HEK293 (cell line): ENCODE measurements at regions not wholly inside any gene's neighbourhood (a gene's known extent, or its start where the extent isn't known, plus 50 kb on each side); places are given as distances from the start of the nearest gene placed in this dataset.

Experiments
- CTCF ChIA-PET: fragments of 350-600 bp; formaldehyde crosslinking; extraction: SDS; loops from one replicate; lab custom pipeline; 2021; ENCODE audit warnings: antibody characterized with exemption; lab: Yijun Ruan, JAX
- POLR2A ChIA-PET: fragments of 300-600 bp; formaldehyde crosslinking; extraction: SDS; loops from one replicate; lab custom pipeline; 2020; ENCODE audit warnings: antibody characterized with exemption, inconsistent platforms; lab: Yijun Ruan, JAX
- H3K27ac ChIP-seq: fragments of 200-500 bp; sonication (Bioruptor generic); 2 replicates; pipeline ENCODE4 v1.5.1; 2014; ENCODE audit warnings: low read depth, low read length, control low read depth, inconsistent platforms; ENCODE audit errors: extremely low read depth
- H3K36me3 ChIP-seq, 2 experiments: fragments of 200-500 bp in 1 of 2; sonication (Bioruptor generic) in 1 of 2; 1 replicate in 1 of 2; 2 replicates in 1 of 2; pipeline ENCODE4 v1.5.1; 2014 to 2017; ENCODE audit warnings: inconsistent platforms in 2 of 2, low read length in 2 of 2; ENCODE audit not compliant: control insufficient read depth in 2 of 2, insufficient read depth in 1 of 2
- H3K4me1 ChIP-seq: fragments of 200-500 bp; sonication (Bioruptor generic); 2 replicates; pipeline ENCODE4 v1.5.1; 2014; ENCODE audit warnings: mild to moderate bottlenecking, low read length, inconsistent platforms; ENCODE audit not compliant: control insufficient read depth, insufficient read depth
- H3K4me3 ChIP-seq: 2 replicates; pipeline ENCODE4 v1.5.1; 2011; ENCODE audit warnings: low read depth, mild to moderate bottlenecking, control low read depth, low read length, moderate library complexity
- H3K9me3 ChIP-seq: fragments of 200-500 bp; sonication (Bioruptor generic); 2 replicates; pipeline ENCODE4 v1.5.1; 2014; ENCODE audit warnings: low read depth, low read length, inconsistent platforms; ENCODE audit not compliant: control insufficient read depth, insufficient read depth
- GFI1B ChIP-seq: fragments of 450-650 bp; formaldehyde crosslinking; IDR thresholded peaks from 2 replicates; pipeline ENCODE4 v1.5.1; 2016; ENCODE audit warnings: missing biosample characterization, missing genetic modification characterization
- GLIS2 ChIP-seq: fragments of 450-650 bp; formaldehyde crosslinking; IDR thresholded peaks from 2 replicates; pipeline ENCODE4 v1.5.1; 2016; ENCODE audit warnings: missing biosample characterization, missing genetic modification characterization
- HOXC10 ChIP-seq: sonication (generic); formaldehyde crosslinking; IDR thresholded peaks from 2 replicates; pipeline ENCODE4 v1.8.1; 2023; ENCODE audit warnings: mild to moderate bottlenecking, missing genetic modification reagents
- REST ChIP-seq: fragments of 450-650 bp; formaldehyde crosslinking; IDR thresholded peaks from 2 replicates; pipeline ENCODE4 v1.5.1; 2016; ENCODE audit warnings: missing biosample characterization, missing genetic modification characterization
- ZFHX2 ChIP-seq: fragments of 450-650 bp; formaldehyde crosslinking; conservative IDR thresholded peaks from 2 replicates; pipeline ENCODE4 v1.5.1; 2016; ENCODE audit warnings: missing biosample characterization, missing genetic modification characterization
- ZFP3 ChIP-seq: fragments of 450-650 bp; formaldehyde crosslinking; IDR thresholded peaks from 2 replicates; pipeline ENCODE4 v1.5.1; 2016; ENCODE audit warnings: low read depth, missing biosample characterization, missing genetic modification characterization
- ZIC2 ChIP-seq: fragments of 450-650 bp; formaldehyde crosslinking; IDR thresholded peaks from 2 replicates; pipeline ENCODE4 v1.5.1; 2016; ENCODE audit warnings: missing biosample characterization, missing genetic modification characterization
- ZNF114 ChIP-seq: fragments of 450-650 bp; formaldehyde crosslinking; IDR thresholded peaks from 2 replicates; pipeline ENCODE4 v1.5.0; 2017; ENCODE audit warnings: missing biosample characterization, missing genetic modification characterization
- ZNF146 ChIP-seq: fragments of 450-650 bp; formaldehyde crosslinking; IDR thresholded peaks from 2 replicates; pipeline ENCODE4 v1.5.1; 2016; ENCODE audit warnings: missing biosample characterization, missing genetic modification characterization
- ZNF184 ChIP-seq: fragments of 450-650 bp; IDR thresholded peaks from 2 replicates; pipeline ENCODE4 v1.5.1; 2018; ENCODE audit warnings: missing biosample characterization, mild to moderate bottlenecking, missing genetic modification characterization
- ZNF521 ChIP-seq: fragments of 450-650 bp; formaldehyde crosslinking; IDR thresholded peaks from 2 replicates; pipeline ENCODE4 v1.5.1; 2017; ENCODE audit warnings: missing biosample characterization, mild to moderate bottlenecking, missing genetic modification characterization
- ZNF560 ChIP-seq: fragments of 450-650 bp; formaldehyde crosslinking; IDR thresholded peaks from 2 replicates; pipeline ENCODE4 v1.5.1; 2017; ENCODE audit warnings: missing biosample characterization, missing genetic modification characterization, borderline replicate concordance
- ZNF623 ChIP-seq: fragments of 450-650 bp; formaldehyde crosslinking; IDR thresholded peaks from 2 replicates; pipeline ENCODE4 v1.5.1; 2016; ENCODE audit warnings: missing biosample characterization, missing genetic modification characterization
- ZNF768 ChIP-seq: fragments of 450-650 bp; formaldehyde crosslinking; IDR thresholded peaks from 2 replicates; pipeline ENCODE4 v1.5.1; 2018; ENCODE audit warnings: missing biosample characterization, mild to moderate bottlenecking, missing genetic modification characterization
- TF ChIP-seq, protein P1 (sequence below): fragments of 450-650 bp; formaldehyde crosslinking; IDR thresholded peaks from 2 replicates; pipeline ENCODE4 v1.5.1; 2017; ENCODE audit warnings: missing biosample characterization, mild to moderate bottlenecking, missing genetic modification characterization, moderate library complexity

DNA sequence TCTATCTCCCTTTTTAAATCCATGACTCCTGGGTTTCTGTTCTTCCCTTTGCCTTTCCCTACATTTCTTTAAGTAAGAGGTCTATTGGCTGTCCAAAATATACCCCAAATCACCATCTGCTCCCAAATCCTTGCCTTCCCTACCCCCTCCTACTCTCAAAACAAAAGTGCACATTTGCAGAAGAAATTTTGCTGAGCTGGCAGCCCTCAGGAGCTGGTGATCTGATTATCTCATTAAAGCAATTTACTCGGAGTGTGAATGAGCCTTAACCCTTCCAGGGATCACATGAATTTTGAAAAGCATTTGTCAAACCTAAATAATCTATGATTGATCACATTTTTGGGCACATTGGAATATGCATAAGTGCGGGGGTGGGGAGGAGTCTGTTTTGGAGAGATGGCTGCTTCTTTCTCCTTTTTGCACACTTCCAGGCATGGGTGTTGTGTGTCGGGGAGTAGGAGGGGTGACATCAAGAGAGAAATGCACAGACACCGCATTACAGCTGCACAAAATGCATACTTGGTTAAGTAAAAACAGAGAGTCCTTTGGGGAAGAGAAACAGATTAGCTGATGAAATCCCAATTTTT, 892.6 kb downstream of the TUSC7 start:
- POLR2A ChIA-PET = no interaction called here
- no peaks in the 10 kb centered on the region for H3K36me3 ChIP-seq
- TF ChIP-seq ZNF146 = no peak
- peaks cover 4% of the 10 kb centered on the region; the same call in 1 of the 2 replicates for H3K4me1 ChIP-seq
- no peak overlapping the region for H3K27ac ChIP-seq
- H3K9me3 ChIP-seq = no peaks in the 10 kb centered on the region
- no peak overlapping the region for H3K4me3 ChIP-seq
- CTCF ChIA-PET = no interaction called here

- Histone ChIP-seq H3K4me1 (peaks cover 4% of the 10 kb centered on the region; the same call in 1 of the 2 replicates), H3K4me3 (no peak overlapping the region), H3K36me3 (no peaks in the 10 kb centered on the region), H3K9me3 (no peaks in the 10 kb centered on the region), H3K27ac (no peak overlapping the region)
- ChIA-PET CTCF (no interaction called here), POLR2A (no interaction called here)
- no peak for TF ChIP-seq GLIS2
- TF ChIP-seq ZNF521 (tag by site-specific recombination) = no peak
- no peak for TF ChIP-seq HOXC10 (CRISPR knock-in tag)
- TF ChIP-seq ZNF184 = no peak
- no peak for TF ChIP-seq GFI1B
Observed at GRCh38 chr3:117603097-117603496, 893.5 kb downstream of the TUSC7 start.

- POLR2A ChIA-PET = no interaction called here
- Histone ChIP-seq H3K4me1 (peaks cover 10% of the 10 kb centered on the region), H3K9me3 (no peaks in the 10 kb centered on the region), H3K36me3 (no peaks in the 10 kb centered on the region), H3K4me3 (no peak overlapping the region), H3K27ac (no peak overlapping the region)
- TF ChIP-seq ZNF768 (tag by site-specific recombination) = 0 out of 2 replicates have a peak, but pooled peaks have one; percentile 4
- no peak for TF ChIP-seq ZNF114 (tag by site-specific recombination)
- TF ChIP-seq ZNF623 (tag by site-specific recombination) = no peak
- no peak for TF ChIP-seq ZIC2 (tag by site-specific recombination)
- TF ChIP-seq, protein P1, sequence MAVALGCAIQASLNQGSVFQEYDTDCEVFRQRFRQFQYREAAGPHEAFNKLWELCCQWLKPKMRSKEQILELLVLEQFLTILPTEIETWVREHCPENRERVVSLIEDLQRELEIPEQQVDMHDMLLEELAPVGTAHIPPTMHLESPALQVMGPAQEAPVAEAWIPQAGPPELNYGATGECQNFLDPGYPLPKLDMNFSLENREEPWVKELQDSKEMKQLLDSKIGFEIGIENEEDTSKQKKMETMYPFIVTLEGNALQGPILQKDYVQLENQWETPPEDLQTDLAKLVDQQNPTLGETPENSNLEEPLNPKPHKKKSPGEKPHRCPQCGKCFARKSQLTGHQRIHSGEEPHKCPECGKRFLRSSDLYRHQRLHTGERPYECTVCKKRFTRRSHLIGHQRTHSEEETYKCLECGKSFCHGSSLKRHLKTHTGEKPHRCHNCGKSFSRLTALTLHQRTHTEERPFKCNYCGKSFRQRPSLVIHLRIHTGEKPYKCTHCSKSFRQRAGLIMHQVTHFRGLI (tag by site-specific recombination) = peak; percentile 96
- no peak for TF ChIP-seq GFI1B
- TF ChIP-seq ZFHX2 (tag by site-specific recombination) = no peak
- no peak for TF ChIP-seq ZFP3
- no peak for TF ChIP-seq REST (tag by site-specific recombination)
- no peak for TF ChIP-seq ZNF560 (tag by site-specific recombination)
- CTCF ChIA-PET = no interaction called here
Observed at GRCh38 chr3:117606866-117607265, 897.3 kb downstream of the TUSC7 start.
